Activated naive CD4-positive, alpha-beta T cell treated with anti-CD3 and anti-CD28 coated beads, Interleukin-2, amount 50 U/mL, for 24 hours (primary cell): ENCODE measurements at regions not wholly inside any gene's neighbourhood (a gene's known extent, or its start where the extent isn't known, plus 50 kb on each side); places are given as distances from the start of the nearest gene placed in this dataset.
A peak's percentile ranks its signal among the peaks of the same experiment; 100 is the strongest.

ENCODE experiments used
- H3K27ac Mint-ChIP-seq: one replicate; pipeline ENCODE4 v1.8.0; 2021; ENCODE audit warnings: mild to moderate bottlenecking, mixed read lengths
- H3K27me3 Mint-ChIP-seq: one replicate; pipeline ENCODE4 v1.8.0; 2021; ENCODE audit warnings: mixed read lengths
- H3K36me3 Mint-ChIP-seq: one replicate; pipeline ENCODE4 v1.8.0; 2021; ENCODE audit warnings: mixed read lengths
- H3K4me1 Mint-ChIP-seq: one replicate; pipeline ENCODE4 v1.8.0; 2021; ENCODE audit warnings: mixed read lengths
- H3K4me3 Mint-ChIP-seq: one replicate; pipeline ENCODE4 v1.8.0; 2021; ENCODE audit warnings: mild to moderate bottlenecking, mixed read lengths
- H3K9me3 Mint-ChIP-seq: one replicate; pipeline ENCODE4 v1.8.0; 2021; ENCODE audit warnings: mixed read lengths

GRCh38 chr3:59300733-59301132 lies 250.9 kb upstream of the CFAP20DC start:
- Mint-ChIP-seq H3K9me3 (no peaks in the 10 kb centered on the region), H3K4me1 (no peaks in the 10 kb centered on the region), H3K4me3 (no peak overlapping the region), H3K27ac (no peak overlapping the region), H3K36me3 (no peaks in the 10 kb centered on the region), H3K27me3 (no peaks in the 10 kb centered on the region)

GRCh38 chr3:59299561-59299960 lies 249.7 kb upstream of the CFAP20DC start:
- Mint-ChIP-seq H3K4me3 (no peak overlapping the region), H3K9me3 (peaks cover 5% of the 10 kb centered on the region), H3K4me1 (no peaks in the 10 kb centered on the region), H3K27ac (no peak overlapping the region), H3K27me3 (no peaks in the 10 kb centered on the region), H3K36me3 (peaks cover 2% of the 10 kb centered on the region)

- Mint-ChIP-seq H3K27ac (no peak overlapping the region), H3K36me3 (peaks cover 2% of the 10 kb centered on the region), H3K4me1 (peaks cover 28% of the 10 kb centered on the region), H3K4me3 (no peak overlapping the region), H3K27me3 (no peaks in the 10 kb centered on the region), H3K9me3 (peaks cover 10% of the 10 kb centered on the region)
These were observed 240.5 kb upstream of the CFAP20DC start for GRCh38 chr3:59290358-59290757.

- Mint-ChIP-seq H3K9me3 (peaks cover 7% of the 10 kb centered on the region), H3K36me3 (peaks cover 1% of the 10 kb centered on the region), H3K27ac (no peak overlapping the region), H3K4me1 (peaks cover 28% of the 10 kb centered on the region), H3K27me3 (no peaks in the 10 kb centered on the region), H3K4me3 (no peak overlapping the region)
These were observed 240.0 kb upstream of the CFAP20DC start for GRCh38 chr3:59289831-59290230.

- no peaks in the 10 kb centered on the region for H3K27me3 Mint-ChIP-seq
- peaks cover 1% of the 10 kb centered on the region for H3K36me3 Mint-ChIP-seq
- peaks cover 7% of the 10 kb centered on the region for H3K9me3 Mint-ChIP-seq
- no peak overlapping the region for H3K27ac Mint-ChIP-seq
- H3K4me1 Mint-ChIP-seq: peaks cover 28% of the 10 kb centered on the region
- H3K4me3 Mint-ChIP-seq: no peak overlapping the region
These were observed 239.1 kb upstream of the CFAP20DC start for GRCh38 chr3:59288951-59289350.

- H3K4me1 Mint-ChIP-seq: peaks cover 28% of the 10 kb centered on the region
- no peaks in the 10 kb centered on the region for H3K27me3 Mint-ChIP-seq
- H3K36me3 Mint-ChIP-seq: no peaks in the 10 kb centered on the region
- H3K9me3 Mint-ChIP-seq: no peaks in the 10 kb centered on the region
- H3K27ac Mint-ChIP-seq: peak overlapping the region; percentile 90
- peak overlapping the region; percentile 13 for H3K4me3 Mint-ChIP-seq
These were observed 237.1 kb upstream of the CFAP20DC start for GRCh38 chr3:59286791-59287531.

- Mint-ChIP-seq H3K36me3 (no peaks in the 10 kb centered on the region), H3K4me3 (no peak overlapping the region), H3K9me3 (no peaks in the 10 kb centered on the region), H3K27ac (no peak overlapping the region), H3K4me1 (peaks cover 24% of the 10 kb centered on the region), H3K27me3 (no peaks in the 10 kb centered on the region)
These were observed 235.7 kb upstream of the CFAP20DC start for GRCh38 chr3:59285560-59285959.

GRCh38 chr3:59284926-59285325 lies 235.1 kb upstream of the CFAP20DC start:
- H3K27ac Mint-ChIP-seq: no peak overlapping the region
- H3K9me3 Mint-ChIP-seq: no peaks in the 10 kb centered on the region
- no peaks in the 10 kb centered on the region for H3K27me3 Mint-ChIP-seq
- H3K4me3 Mint-ChIP-seq: no peak overlapping the region
- H3K36me3 Mint-ChIP-seq: no peaks in the 10 kb centered on the region
- H3K4me1 Mint-ChIP-seq: peaks cover 21% of the 10 kb centered on the region

- H3K27ac Mint-ChIP-seq: no peak overlapping the region
- H3K4me1 Mint-ChIP-seq: no peaks in the 10 kb centered on the region
- H3K4me3 Mint-ChIP-seq: no peak overlapping the region
- H3K9me3 Mint-ChIP-seq: no peaks in the 10 kb centered on the region
- H3K36me3 Mint-ChIP-seq: no peaks in the 10 kb centered on the region
- no peaks in the 10 kb centered on the region for H3K27me3 Mint-ChIP-seq
These were observed 230.3 kb upstream of the CFAP20DC start for GRCh38 chr3:59280113-59280512.

GRCh38 chr3:59277816-59278215 lies 228.0 kb upstream of the CFAP20DC start:
- Mint-ChIP-seq H3K4me3 (no peak overlapping the region), H3K4me1 (no peaks in the 10 kb centered on the region), H3K27me3 (no peaks in the 10 kb centered on the region), H3K36me3 (no peaks in the 10 kb centered on the region), H3K27ac (no peak overlapping the region), H3K9me3 (no peaks in the 10 kb centered on the region)

- Mint-ChIP-seq H3K9me3 (no peaks in the 10 kb centered on the region), H3K27me3 (no peaks in the 10 kb centered on the region), H3K4me3 (no peak overlapping the region), H3K36me3 (no peaks in the 10 kb centered on the region), H3K4me1 (no peaks in the 10 kb centered on the region), H3K27ac (no peak overlapping the region)
These were observed 227.4 kb upstream of the CFAP20DC start for GRCh38 chr3:59277201-59277600.

GRCh38 chr3:59273976-59274375 lies 224.2 kb upstream of the CFAP20DC start:
- Mint-ChIP-seq H3K27ac (no peak overlapping the region), H3K4me3 (no peak overlapping the region), H3K9me3 (no peaks in the 10 kb centered on the region), H3K27me3 (no peaks in the 10 kb centered on the region), H3K36me3 (no peaks in the 10 kb centered on the region), H3K4me1 (no peaks in the 10 kb centered on the region)

GRCh38 chr3:59271971-59272370 lies 222.1 kb upstream of the CFAP20DC start:
- Mint-ChIP-seq H3K27me3 (no peaks in the 10 kb centered on the region), H3K36me3 (no peaks in the 10 kb centered on the region), H3K4me3 (no peak overlapping the region), H3K9me3 (no peaks in the 10 kb centered on the region), H3K27ac (no peak overlapping the region), H3K4me1 (no peaks in the 10 kb centered on the region)

- Mint-ChIP-seq H3K27ac (no peak overlapping the region), H3K36me3 (no peaks in the 10 kb centered on the region), H3K9me3 (no peaks in the 10 kb centered on the region), H3K27me3 (no peaks in the 10 kb centered on the region), H3K4me3 (no peak overlapping the region), H3K4me1 (no peaks in the 10 kb centered on the region)
These were observed 221.1 kb upstream of the CFAP20DC start for GRCh38 chr3:59270921-59271320.

- Mint-ChIP-seq H3K4me1 (no peaks in the 10 kb centered on the region), H3K27ac (no peak overlapping the region), H3K4me3 (no peak overlapping the region), H3K9me3 (no peaks in the 10 kb centered on the region), H3K27me3 (no peaks in the 10 kb centered on the region), H3K36me3 (no peaks in the 10 kb centered on the region)
These were observed 220.4 kb upstream of the CFAP20DC start for GRCh38 chr3:59270209-59270608.

- Mint-ChIP-seq H3K4me1 (no peaks in the 10 kb centered on the region), H3K4me3 (no peak overlapping the region), H3K27ac (no peak overlapping the region), H3K36me3 (no peaks in the 10 kb centered on the region), H3K27me3 (no peaks in the 10 kb centered on the region), H3K9me3 (peaks cover 10% of the 10 kb centered on the region)
These were observed 218.3 kb upstream of the CFAP20DC start for GRCh38 chr3:59268170-59268569.

- H3K4me1 Mint-ChIP-seq: no peaks in the 10 kb centered on the region
- peaks cover 10% of the 10 kb centered on the region for H3K9me3 Mint-ChIP-seq
- H3K27ac Mint-ChIP-seq: no peak overlapping the region
- H3K27me3 Mint-ChIP-seq: no peaks in the 10 kb centered on the region
- H3K4me3 Mint-ChIP-seq: no peak overlapping the region
- H3K36me3 Mint-ChIP-seq: no peaks in the 10 kb centered on the region
These were observed 217.2 kb upstream of the CFAP20DC start for GRCh38 chr3:59267021-59267420.
